Middle frontal gyrus (tissue), 1 donor: ENCODE measurements at regions not wholly inside any gene's neighbourhood (a gene's known extent, or its start where the extent isn't known, plus 50 kb on each side); places are given as distances from the start of the nearest gene placed in this dataset.
A peak's percentile ranks its signal among the peaks of the same experiment; 100 is the strongest.

Source experiments
- DNase-seq: peaks from one replicate; pipeline ENCODE4 v3.0.0-alpha.2; 2015; ENCODE audit warnings: low spot score; ENCODE audit errors: extremely low spot score

DNA sequence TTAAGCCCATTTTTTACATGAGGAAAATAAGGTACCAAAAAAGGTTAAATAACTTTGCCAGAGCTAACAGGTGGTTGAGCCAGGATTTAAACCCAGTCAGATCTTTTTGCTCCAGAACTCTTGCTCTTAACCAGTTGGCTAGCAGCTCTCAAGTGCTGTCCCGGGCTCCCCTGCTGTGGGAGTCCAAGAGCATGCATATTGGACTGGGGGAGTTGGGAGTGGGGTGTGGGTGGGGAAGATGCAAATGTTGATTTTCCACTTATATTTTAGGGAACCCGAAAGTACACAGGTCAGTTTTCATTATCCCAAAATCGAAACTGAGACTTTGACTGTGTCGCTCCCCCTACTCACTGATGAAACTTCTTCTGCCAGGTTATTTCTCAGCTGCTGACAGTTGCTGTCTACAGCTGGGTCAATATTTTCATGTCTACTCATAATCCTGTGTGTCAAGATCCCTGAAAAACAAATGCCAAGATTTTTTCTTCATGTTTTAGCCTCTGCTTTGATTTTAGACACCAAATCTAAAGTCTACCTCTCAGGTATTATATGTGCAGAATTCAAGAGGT, 172.3 kb upstream of the TMPO start:
- DNase-seq: no peak

GRCh38 chr12:98344046-98344930, 171.1 kb upstream of the TMPO start:
- no peak for DNase-seq

DNA sequence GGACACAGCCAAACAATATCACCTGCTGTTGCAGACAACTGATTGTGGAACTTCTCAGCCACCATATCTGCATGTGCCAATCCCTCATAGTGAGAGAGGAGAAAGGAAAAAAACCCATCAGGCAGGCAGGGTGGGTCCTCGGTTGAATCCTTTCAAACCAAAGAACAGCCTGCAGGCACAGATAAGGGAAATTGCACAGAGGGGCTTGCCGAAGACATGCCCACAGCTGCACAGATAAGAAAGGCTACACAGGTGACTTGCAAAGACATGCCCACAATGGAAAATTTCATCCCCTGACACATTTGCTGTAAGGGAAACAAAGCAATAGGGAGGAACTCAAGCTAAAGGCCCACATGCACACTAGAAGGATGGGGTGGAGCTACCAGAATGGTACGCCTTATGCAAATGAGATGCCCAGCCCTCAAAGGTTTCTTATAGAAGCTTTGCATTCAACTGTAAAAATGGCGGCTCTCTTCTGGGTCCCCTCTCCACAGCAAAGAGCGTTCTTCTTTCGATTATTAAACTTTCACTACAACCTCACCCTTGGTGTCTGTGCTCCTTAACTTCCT, 170.0 kb upstream of the TMPO start:
- no peak for DNase-seq

DNA sequence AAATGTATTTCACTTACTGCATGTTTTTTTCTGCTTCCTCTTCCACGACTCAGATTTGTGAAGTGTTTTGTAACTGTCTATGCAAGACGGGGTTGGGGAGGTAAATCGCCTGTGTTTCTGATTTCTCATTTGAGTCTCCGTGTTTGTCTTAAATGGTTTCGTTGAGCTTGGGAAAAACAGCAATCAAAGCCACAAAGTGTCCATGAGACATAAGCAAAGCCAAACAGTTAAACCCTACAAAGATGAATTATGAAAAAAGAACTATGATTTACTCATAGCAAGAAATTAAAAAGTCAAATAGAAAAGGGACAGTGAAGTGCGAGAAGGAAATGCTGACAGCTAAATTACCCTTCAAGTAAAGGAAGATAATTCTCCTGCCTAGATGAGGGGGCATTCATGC, 164.3 kb upstream of the TMPO start:
- DNase-seq: no peak

- no peak for DNase-seq
These were observed 163.6 kb upstream of the TMPO start for GRCh38 chr12:98351784-98352183.

GRCh38 chr12:98352218-98352811, 163.1 kb upstream of the TMPO start:
- no peak for DNase-seq

GRCh38 chr12:98352835-98353234, 162.6 kb upstream of the TMPO start:
- DNase-seq: no peak

DNA sequence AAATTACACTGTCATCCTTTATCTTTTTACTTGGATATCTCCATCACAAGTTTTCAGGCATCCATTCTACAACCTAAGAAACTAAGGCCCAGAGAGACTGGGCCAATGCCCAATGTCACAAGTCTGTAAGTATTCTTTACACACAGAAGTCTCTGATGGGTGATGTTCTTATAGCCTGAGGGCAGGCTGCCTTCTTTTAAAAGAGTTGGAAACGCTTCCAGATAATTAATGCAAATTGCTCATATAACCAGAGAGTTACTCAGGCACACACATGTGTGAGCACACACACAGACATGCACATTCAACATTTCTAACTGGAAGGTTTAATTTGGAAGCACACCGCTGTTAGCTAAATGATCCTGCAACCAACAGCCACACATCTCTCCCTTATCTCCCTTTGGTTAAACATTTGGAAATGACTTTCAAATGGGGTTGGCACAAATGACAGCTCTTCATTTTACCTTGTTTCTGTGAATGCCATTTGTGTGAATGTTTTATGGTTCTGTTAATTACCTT, 160.8 kb upstream of the TMPO start:
- no peak for DNase-seq

GRCh38 chr12:98355322-98355721, 160.1 kb upstream of the TMPO start:
- no peak for DNase-seq

GRCh38 chr12:98355933-98356332, 159.5 kb upstream of the TMPO start:
- DNase-seq: no peak

DNA sequence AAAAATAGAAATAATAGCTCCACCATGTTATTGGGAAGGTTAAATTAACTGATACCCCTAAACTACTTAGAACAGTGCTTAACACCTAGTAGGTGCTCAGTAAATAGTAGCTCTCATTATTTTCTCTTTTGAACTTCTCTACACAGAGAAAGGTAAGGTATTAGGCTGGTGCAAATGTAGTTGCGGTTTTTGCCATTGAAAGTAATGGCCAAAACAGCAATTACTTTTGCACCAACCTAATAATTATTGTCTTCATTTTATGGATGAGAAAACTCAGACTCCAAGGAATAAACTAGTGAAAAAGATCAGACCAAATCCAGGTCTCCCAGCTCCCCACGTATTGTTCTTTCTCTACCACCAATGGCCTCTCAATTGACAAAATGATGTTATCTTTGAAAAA, 157.2 kb upstream of the TMPO start:
- DNase-seq: no peak

DNA sequence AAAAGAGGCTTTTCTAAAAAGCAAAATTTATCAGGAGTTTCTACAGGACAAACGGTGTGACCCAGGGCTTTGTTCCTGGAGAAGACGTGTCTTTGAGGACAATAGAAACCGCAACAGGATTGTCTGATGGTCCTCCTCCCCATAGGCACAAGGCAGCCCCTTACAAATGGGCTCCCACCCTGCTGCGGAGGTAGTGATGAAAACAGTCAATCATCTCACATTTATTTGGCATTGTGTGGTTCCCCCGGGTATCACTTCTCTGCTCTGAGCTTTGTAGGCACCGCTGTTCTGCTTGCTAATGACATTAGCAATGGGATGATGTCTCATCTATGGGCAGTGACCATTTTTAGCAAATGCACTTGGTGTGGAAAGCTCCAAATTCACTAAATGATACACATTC, 155.5 kb upstream of the TMPO start:
- no peak for DNase-seq

DNA sequence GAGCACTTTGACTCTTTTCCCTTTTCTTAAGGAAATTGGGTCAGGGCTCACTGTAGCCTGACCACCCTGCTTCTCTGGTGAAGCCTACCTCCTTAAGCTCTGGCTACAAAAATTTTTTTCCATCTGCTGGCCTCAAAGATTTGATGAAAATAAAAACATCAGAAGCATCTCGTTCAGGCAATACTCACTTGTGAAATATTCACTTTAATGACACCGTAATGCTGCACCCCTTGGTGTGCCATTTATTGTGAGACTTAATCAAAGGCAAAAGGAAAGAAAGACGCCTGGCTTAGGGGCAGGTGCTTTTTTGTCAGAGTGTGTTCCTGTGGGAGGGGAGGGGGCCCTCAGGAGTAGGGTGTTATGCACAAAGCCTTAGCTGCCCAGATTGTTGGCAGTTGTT, 155.0 kb upstream of the TMPO start:
- DNase-seq: no peak

- DNase-seq: no peak
These were observed 145.8 kb upstream of the TMPO start for GRCh38 chr12:98369581-98369980.

DNA sequence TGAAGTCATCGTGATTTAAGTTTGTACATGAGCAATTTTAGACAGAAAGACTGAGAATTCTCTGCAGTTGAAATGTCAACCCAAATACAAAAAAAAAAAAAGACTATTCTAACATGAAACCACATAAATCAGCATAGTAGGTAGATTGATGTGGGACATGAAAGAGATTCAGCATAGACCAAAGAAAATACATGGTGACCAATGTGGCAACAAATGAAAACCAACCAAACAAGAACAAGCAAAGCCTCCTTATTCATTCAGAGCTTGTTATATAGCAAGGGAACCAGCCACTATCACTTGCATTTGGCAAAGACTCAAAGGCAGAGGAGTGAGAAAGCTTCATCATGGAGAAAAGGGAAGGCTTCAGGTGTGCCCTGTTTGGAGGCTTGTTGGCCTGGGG, 144.4 kb upstream of the TMPO start:
- DNase-seq: no peak

DNA sequence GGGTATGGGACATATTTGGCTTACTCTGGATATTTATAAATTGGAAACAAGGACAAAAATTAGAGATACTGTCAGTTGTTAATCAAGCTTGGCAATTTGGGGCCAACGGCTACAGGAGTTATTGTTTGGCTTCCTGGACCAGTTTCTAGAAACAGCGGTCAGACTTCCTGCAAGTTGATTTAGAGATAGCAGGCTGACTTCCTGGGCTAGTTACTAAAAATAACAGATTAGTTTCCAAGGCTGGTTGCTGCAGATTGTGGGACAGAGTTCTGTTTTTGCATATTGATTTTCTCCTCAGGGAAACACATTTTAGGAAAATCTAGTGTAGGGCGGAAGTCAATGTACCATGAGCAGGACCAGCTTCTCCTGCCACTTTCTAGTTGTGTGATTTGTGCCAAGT, 144.0 kb upstream of the TMPO start:
- no peak for DNase-seq

GRCh38 chr12:98372340-98373024, 142.9 kb upstream of the TMPO start:
- DNase-seq: no peak

GRCh38 chr12:98373025-98373554, 142.3 kb upstream of the TMPO start:
- peak; percentile 43 for DNase-seq

GRCh38 chr12:98374007-98374406, 141.4 kb upstream of the TMPO start:
- no peak for DNase-seq

DNA sequence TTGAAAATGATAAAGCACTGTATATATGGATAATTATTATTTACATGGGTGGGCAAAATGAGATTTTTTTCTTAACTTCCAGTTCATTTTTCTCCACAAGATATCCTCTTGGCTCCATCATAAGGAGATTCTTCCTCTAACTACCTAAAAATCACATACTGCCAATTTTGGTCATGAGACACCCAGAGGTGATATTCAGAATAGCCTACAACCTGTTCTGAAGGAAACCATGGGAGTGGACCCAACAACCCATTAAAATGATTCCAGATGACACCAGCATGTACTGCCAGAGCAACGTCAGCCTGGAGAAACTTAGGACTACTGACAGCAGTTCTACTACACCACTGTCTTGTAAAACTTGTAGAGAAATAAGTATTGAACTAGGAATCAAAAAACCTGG, 136.3 kb upstream of the TMPO start:
- DNase-seq: no peak

DNA sequence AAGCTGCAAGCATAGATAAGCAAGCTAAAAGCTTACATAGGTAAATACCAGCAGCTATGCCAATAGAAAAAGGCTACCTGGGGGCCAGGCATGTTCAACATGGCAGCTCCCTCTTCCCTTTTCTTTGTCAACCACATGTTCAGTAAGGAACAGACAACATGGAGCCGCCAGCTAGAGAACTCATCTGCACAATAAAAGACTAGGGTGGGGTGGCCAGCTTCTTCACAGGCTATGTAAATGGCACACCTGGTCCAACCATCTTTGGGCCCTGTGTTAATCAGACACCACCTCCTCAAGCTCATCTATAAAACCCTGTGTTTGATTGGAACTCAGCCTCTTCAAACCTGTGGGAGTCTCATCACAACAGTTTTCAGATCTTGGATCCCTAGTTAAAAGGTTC, 129.7 kb upstream of the TMPO start:
- DNase-seq: no peak
